Prostate gland (tissue), 2 donors: ENCODE measurements at regions not wholly inside any gene's neighbourhood (a gene's known extent, or its start where the extent isn't known, plus 50 kb on each side); places are given as distances from the start of the nearest gene placed in this dataset.

Experiments
- DNase-seq: peaks from one replicate; pipeline ENCODE4 v3.0.0-alpha.2; 2019; ENCODE audit warnings: low spot score
- H3K27ac ChIP-seq, 2 donors: fragments of 200-600 bp; sonication (generic); 2 replicates each; pipeline ENCODE4 v1.5.1; 2017 to 2019
- H3K27me3 ChIP-seq: fragments of 200-600 bp; sonication (generic); replicated peaks from 2 replicates; pipeline ENCODE4 v1.5.1; 2019; ENCODE audit not compliant: insufficient read depth
- H3K36me3 ChIP-seq, 2 donors: fragments of 200-600 bp; sonication (generic); 1 replicate in 1 of 2; 2 replicates in 1 of 2; pipeline versions ENCODE4 v1.5.1 to v1.8.1; 2017 to 2019
- H3K4me1 ChIP-seq: fragments of 200-600 bp; sonication (generic); replicated peaks from 2 replicates; pipeline ENCODE4 v1.5.1; 2019
- H3K4me3 ChIP-seq, 2 donors: fragments of 200-600 bp; sonication (generic); 2 replicates each; pipeline ENCODE4 v1.5.1; 2017 to 2019
- H3K9me3 ChIP-seq: fragments of 200-600 bp; sonication (generic); 2 replicates; pipeline ENCODE4 v1.5.1; 2017
- CTCF ChIP-seq, 4 experiments: fragments of 200-600 bp in 2 of 4; fragments of 450-650 bp in 2 of 4; sonication (generic) in 2 of 4; IDR thresholded peaks; 1 replicate in 3 of 4; 2 replicates in 1 of 4; pipeline ENCODE4 v1.5.1; 2016 to 2019; ENCODE audit warnings: antibody characterized with exemption in 4 of 4, mild to moderate bottlenecking in 2 of 4, moderate library complexity in 2 of 4
- POLR2A ChIP-seq: fragments of 450-650 bp; IDR thresholded peaks from one replicate; pipeline ENCODE4 v1.6.1; 2016; ENCODE audit warnings: antibody characterized with exemption, mild to moderate bottlenecking
- POLR2AphosphoS5 ChIP-seq: sonication (generic); formaldehyde crosslinking; IDR thresholded peaks from one replicate; pipeline ENCODE4 v1.6.1; 2017; ENCODE audit warnings: antibody characterized with exemption
- WGBS: methylation state at CpG from one replicate; pipeline ENCODE4 v1.1.5; 2018; 5-methylcytosine and 5-hydroxymethylcytosine counted together
- intact Hi-C: fragments of 100-400 bp; cut with DNase I; formaldehyde crosslinking; loops from one replicate; pipeline ENCODE4 v1.14.2; 2022

- TF ChIP-seq POLR2AphosphoS5 (no peak), CTCF (IDR thresholded peaks at IDR 0.05) (no peak), POLR2A (no peak)
- H3K27ac ChIP-seq: no peak overlapping the region
- no peaks in the 10 kb centered on the region for H3K9me3 ChIP-seq
- intact Hi-C loops: no loop called here
- H3K36me3 ChIP-seq: no peaks in the 10 kb centered on the region
- no peak overlapping the region for H3K4me3 ChIP-seq
- no peaks in the 10 kb centered on the region for H3K4me1 ChIP-seq
- 65% methylated on average over 3 of the region's 3 CpGs for WGBS
- no peak for DNase-seq
- H3K27me3 ChIP-seq: no peaks in the 10 kb centered on the region
These were observed 271.7 kb upstream of the DOK6 start for GRCh38 chr18:69128978-69129377.

GRCh38 chr18:69138088-69138487, 262.6 kb upstream of the DOK6 start:
- no peak overlapping the region for H3K4me3 ChIP-seq
- H3K4me1 ChIP-seq: no peaks in the 10 kb centered on the region
- no peak for DNase-seq
- intact Hi-C loops: no loop called here
- no peaks in the 10 kb centered on the region for H3K27me3 ChIP-seq
- TF ChIP-seq CTCF (IDR thresholded peaks at IDR 0.05): no peak
- TF ChIP-seq POLR2AphosphoS5: no peak
- no peak for TF ChIP-seq POLR2A
- H3K36me3 ChIP-seq: no peaks in the 10 kb centered on the region
- no peak overlapping the region for H3K27ac ChIP-seq
- 53% methylated on average over 2 of the region's 2 CpGs for WGBS
- H3K9me3 ChIP-seq: no peaks in the 10 kb centered on the region

- Histone ChIP-seq H3K4me1 (no peaks in the 10 kb centered on the region), H3K27ac (no peak overlapping the region), H3K9me3 (no peaks in the 10 kb centered on the region), H3K4me3 (no peak overlapping the region), H3K36me3 (no peaks in the 10 kb centered on the region), H3K27me3 (no peaks in the 10 kb centered on the region)
- no peak for DNase-seq
- 96% methylated on average over 2 of the region's 2 CpGs for WGBS
- intact Hi-C loops: no loop called here
- TF ChIP-seq CTCF (IDR thresholded peaks at IDR 0.05) (no peak), POLR2A (no peak), POLR2AphosphoS5 (no peak)
These were observed 257.6 kb upstream of the DOK6 start for GRCh38 chr18:69143084-69143483.

- WGBS: 71% methylated on average over 3 of the region's 3 CpGs
These were observed 248.3 kb upstream of the DOK6 start for GRCh38 chr18:69152436-69152835.

More at GRCh38 chr18:69152436-69152835, 248.3 kb upstream of the DOK6 start:
- Histone ChIP-seq H3K27ac (no peak overlapping the region), H3K9me3 (no peaks in the 10 kb centered on the region), H3K4me1 (no peaks in the 10 kb centered on the region), H3K27me3 (no peaks in the 10 kb centered on the region), H3K4me3 (no peak overlapping the region), H3K36me3 (no peaks in the 10 kb centered on the region)
- no peak for DNase-seq
- TF ChIP-seq CTCF (IDR thresholded peaks at IDR 0.05): no peak
- TF ChIP-seq POLR2A: no peak
- no peak for TF ChIP-seq POLR2AphosphoS5
- intact Hi-C loops: no loop called here
